Neural cell (in vitro differentiated cells): ENCODE measurements at regions not wholly inside any gene's neighbourhood (a gene's known extent, or its start where the extent isn't known, plus 50 kb on each side); places are given as distances from the start of the nearest gene placed in this dataset.

Source experiments
- H2AFZ ChIP-seq: fragments of 200-600, 300-800 bp; sonication (generic), shearing (Covaris generic); 2 replicates; pipeline ENCODE4 v1.6.0; 2014; ENCODE audit warnings: low read depth, mild to moderate bottlenecking, antibody characterized with exemption, low read length, moderate library complexity
- H3F3A ChIP-seq: fragments of 200-600 bp; shearing (Covaris generic); 2 replicates; pipeline ENCODE4 v1.6.1; 2016; ENCODE audit warnings: mild to moderate bottlenecking, moderate library complexity, mixed read lengths, antibody characterized with exemption, low read length; ENCODE audit not compliant: insufficient read depth, poor library complexity, severe bottlenecking
- H3K27ac ChIP-seq: fragments of 200-600, 300-800 bp; sonication (generic), shearing (Covaris generic); 2 replicates; pipeline ENCODE4 v1.5.1; 2014; ENCODE audit warnings: mild to moderate bottlenecking, low read length, moderate library complexity
- H3K27me3 ChIP-seq: fragments of 300-800, 200-600 bp; sonication (generic), shearing (Covaris generic); 2 replicates; pipeline ENCODE4 v1.6.0; 2014; ENCODE audit warnings: mild to moderate bottlenecking, low read depth, low read length, moderate library complexity; ENCODE audit not compliant: insufficient read depth
- H3K36me3 ChIP-seq: fragments of 300-800, 200-600 bp; sonication (generic), shearing (Covaris generic); 2 replicates; pipeline ENCODE4 v1.5.1; 2014; ENCODE audit warnings: mild to moderate bottlenecking, antibody characterized with exemption, low read length, moderate library complexity; ENCODE audit not compliant: insufficient read depth
- H3K4me2 ChIP-seq: fragments of 300-800, 200-600 bp; sonication (generic), shearing (Covaris generic); 2 replicates; pipeline ENCODE4 v1.6.0; 2014; ENCODE audit warnings: mild to moderate bottlenecking, low read length
- H3K4me3 ChIP-seq: fragments of 300-800, 200-600 bp; sonication (generic), shearing (Covaris generic); 2 replicates; pipeline ENCODE4 v1.5.1; 2014; ENCODE audit warnings: mild to moderate bottlenecking, low read length, moderate library complexity
- H3K79me2 ChIP-seq: fragments of 200-600 bp; shearing (Covaris generic); replicated peaks from 2 replicates; pipeline ENCODE4 v1.6.0; 2014; ENCODE audit warnings: mild to moderate bottlenecking, low read length, moderate library complexity; ENCODE audit not compliant: insufficient read depth
- H3K9ac ChIP-seq: fragments of 300-800, 200-600 bp; sonication (generic), shearing (Covaris generic); 2 replicates; pipeline ENCODE4 v1.6.1; 2016; ENCODE audit warnings: mild to moderate bottlenecking, low read length, mixed read lengths
- H3K9me2 ChIP-seq: fragments of 200-600 bp; shearing (Covaris generic); 2 replicates; pipeline ENCODE4 v1.6.1; 2016; ENCODE audit warnings: mild to moderate bottlenecking, low read length, mixed read lengths; ENCODE audit not compliant: insufficient read depth
- H3K9me3 ChIP-seq: fragments of 200-600, 300-800 bp; sonication (generic), shearing (Covaris generic); 2 replicates; pipeline ENCODE4 v1.6.1; 2016; ENCODE audit warnings: mild to moderate bottlenecking, mixed run types, low read length, moderate library complexity, mixed read lengths
- H4K20me1 ChIP-seq: fragments of 200-600 bp; shearing (Covaris generic); 2 replicates; pipeline ENCODE4 v1.6.1; 2016; ENCODE audit warnings: mild to moderate bottlenecking, mixed run types; ENCODE audit not compliant: insufficient read depth
- EP300 ChIP-seq: fragments of 450-650 bp; conservative IDR thresholded peaks from 2 replicates; pipeline ENCODE4 v1.6.1; 2014; ENCODE audit warnings: antibody characterized with exemption, mild to moderate bottlenecking, moderate library complexity; ENCODE audit not compliant: poor library complexity, severe bottlenecking
- MXI1 ChIP-seq: fragments of 450-650 bp; conservative IDR thresholded peaks from 2 replicates; pipeline ENCODE4 v1.6.1; 2014; ENCODE audit warnings: antibody characterized with exemption, mild to moderate bottlenecking; ENCODE audit not compliant: poor library complexity, severe bottlenecking
- SMC3 ChIP-seq: fragments of 450-650 bp; conservative IDR thresholded peaks from 2 replicates; pipeline ENCODE4 v1.6.1; 2014; ENCODE audit warnings: antibody characterized with exemption, mild to moderate bottlenecking, moderate library complexity; ENCODE audit not compliant: poor library complexity
- TF ChIP-seq, protein P1 (sequence below): fragments of 450-650 bp; IDR thresholded peaks from 2 replicates; pipeline ENCODE4 v1.5.1; 2014; ENCODE audit warnings: antibody characterized with exemption, mild to moderate bottlenecking, moderate library complexity; ENCODE audit not compliant: poor library complexity, severe bottlenecking
- TF ChIP-seq, protein P2 (sequence below): IDR thresholded peaks from 2 replicates; pipeline ENCODE4 v1.6.1; 2012; ENCODE audit warnings: borderline replicate concordance

DNA sequence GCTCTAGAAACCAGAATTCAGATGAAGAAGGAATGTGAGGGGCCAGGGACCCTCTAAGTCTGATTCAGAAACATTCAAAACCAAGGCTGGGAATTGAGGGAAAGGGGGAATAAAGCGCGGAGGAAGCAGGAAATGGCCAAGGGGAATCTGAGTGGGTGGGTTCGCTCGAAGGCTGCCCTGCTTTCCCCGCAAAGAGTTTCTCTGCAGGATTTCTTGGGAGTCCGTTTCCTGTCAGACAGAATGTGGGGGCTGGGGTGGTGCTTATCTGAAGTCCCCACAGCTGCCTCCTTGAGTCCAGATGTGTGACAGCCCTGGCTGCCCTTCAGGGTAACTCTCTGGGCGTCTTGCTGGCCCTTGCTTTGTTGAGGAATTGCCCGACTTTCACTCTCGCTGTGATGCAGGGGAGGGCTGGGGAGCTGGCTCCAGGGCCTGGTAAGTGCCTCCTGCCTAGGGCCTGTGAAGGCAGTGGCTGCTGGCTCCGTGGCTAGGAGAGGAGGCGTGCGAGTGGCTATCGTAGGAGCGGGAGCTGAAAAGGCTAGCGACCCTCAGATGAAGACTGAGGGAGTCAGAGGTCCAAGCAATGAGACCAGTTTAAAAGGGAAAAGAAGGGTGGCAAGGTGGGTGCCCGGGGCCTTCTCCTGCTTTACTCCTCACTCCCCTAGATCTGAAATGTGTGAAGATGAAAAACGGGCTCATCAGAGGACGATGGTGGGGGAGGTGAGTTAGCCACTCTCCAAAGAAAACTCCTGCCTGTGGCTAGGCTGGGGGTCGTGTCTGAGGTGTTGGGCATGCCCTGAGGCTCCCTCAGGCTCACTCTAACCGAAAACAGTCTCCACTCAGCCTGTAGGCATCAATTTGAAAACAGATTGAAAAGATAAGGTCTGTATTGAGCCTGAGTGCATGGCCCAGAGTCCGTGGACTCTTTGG is 143.9 kb upstream of the UMPS start:
- Histone ChIP-seq H3K27me3 (peaks cover 46% of the 10 kb centered on the region), H3K36me3 (no peaks in the 10 kb centered on the region), H3K27ac (no peak overlapping the region), H3K4me2 (no peak overlapping the region), H2AFZ (no peak overlapping the region), H3F3A (no peaks in the 10 kb centered on the region), H3K79me2 (no peaks in the 10 kb centered on the region), H4K20me1 (peaks cover 5% of the 10 kb centered on the region), H3K9me3 (no peaks in the 10 kb centered on the region), H3K9ac (no peak overlapping the region), H3K9me2 (no peaks in the 10 kb centered on the region), H3K4me3 (no peak overlapping the region)
- TF ChIP-seq, protein P1, sequence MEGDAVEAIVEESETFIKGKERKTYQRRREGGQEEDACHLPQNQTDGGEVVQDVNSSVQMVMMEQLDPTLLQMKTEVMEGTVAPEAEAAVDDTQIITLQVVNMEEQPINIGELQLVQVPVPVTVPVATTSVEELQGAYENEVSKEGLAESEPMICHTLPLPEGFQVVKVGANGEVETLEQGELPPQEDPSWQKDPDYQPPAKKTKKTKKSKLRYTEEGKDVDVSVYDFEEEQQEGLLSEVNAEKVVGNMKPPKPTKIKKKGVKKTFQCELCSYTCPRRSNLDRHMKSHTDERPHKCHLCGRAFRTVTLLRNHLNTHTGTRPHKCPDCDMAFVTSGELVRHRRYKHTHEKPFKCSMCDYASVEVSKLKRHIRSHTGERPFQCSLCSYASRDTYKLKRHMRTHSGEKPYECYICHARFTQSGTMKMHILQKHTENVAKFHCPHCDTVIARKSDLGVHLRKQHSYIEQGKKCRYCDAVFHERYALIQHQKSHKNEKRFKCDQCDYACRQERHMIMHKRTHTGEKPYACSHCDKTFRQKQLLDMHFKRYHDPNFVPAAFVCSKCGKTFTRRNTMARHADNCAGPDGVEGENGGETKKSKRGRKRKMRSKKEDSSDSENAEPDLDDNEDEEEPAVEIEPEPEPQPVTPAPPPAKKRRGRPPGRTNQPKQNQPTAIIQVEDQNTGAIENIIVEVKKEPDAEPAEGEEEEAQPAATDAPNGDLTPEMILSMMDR = no peak
- TF ChIP-seq, protein P2, sequence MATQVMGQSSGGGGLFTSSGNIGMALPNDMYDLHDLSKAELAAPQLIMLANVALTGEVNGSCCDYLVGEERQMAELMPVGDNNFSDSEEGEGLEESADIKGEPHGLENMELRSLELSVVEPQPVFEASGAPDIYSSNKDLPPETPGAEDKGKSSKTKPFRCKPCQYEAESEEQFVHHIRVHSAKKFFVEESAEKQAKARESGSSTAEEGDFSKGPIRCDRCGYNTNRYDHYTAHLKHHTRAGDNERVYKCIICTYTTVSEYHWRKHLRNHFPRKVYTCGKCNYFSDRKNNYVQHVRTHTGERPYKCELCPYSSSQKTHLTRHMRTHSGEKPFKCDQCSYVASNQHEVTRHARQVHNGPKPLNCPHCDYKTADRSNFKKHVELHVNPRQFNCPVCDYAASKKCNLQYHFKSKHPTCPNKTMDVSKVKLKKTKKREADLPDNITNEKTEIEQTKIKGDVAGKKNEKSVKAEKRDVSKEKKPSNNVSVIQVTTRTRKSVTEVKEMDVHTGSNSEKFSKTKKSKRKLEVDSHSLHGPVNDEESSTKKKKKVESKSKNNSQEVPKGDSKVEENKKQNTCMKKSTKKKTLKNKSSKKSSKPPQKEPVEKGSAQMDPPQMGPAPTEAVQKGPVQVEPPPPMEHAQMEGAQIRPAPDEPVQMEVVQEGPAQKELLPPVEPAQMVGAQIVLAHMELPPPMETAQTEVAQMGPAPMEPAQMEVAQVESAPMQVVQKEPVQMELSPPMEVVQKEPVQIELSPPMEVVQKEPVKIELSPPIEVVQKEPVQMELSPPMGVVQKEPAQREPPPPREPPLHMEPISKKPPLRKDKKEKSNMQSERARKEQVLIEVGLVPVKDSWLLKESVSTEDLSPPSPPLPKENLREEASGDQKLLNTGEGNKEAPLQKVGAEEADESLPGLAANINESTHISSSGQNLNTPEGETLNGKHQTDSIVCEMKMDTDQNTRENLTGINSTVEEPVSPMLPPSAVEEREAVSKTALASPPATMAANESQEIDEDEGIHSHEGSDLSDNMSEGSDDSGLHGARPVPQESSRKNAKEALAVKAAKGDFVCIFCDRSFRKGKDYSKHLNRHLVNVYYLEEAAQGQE = no peak

DNA sequence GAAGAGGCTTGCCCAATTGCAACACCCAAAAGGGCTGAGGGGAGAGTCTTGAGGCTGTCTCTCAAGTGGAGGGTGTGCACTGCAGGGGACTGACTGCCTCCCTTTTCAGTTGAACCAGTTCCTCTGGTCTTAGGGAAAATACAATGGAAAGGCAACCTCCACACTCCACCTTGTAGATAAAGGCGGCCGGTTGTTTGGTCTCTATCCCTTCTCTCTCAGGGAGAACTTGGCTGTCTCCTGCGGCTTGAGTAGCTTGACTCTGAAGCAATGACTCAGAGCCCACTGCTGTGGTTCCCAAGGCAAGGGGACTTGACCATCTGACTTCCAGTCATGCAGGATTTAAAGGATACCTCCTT is 143.2 kb upstream of the UMPS start:
- no peaks in the 10 kb centered on the region for H3F3A ChIP-seq
- no peaks in the 10 kb centered on the region for H3K79me2 ChIP-seq
- H3K27me3 ChIP-seq = peaks cover 46% of the 10 kb centered on the region
- H3K4me3 ChIP-seq = no peak overlapping the region
- H3K9ac ChIP-seq = no peak overlapping the region
- TF ChIP-seq, protein P1 = no peak
- no peak for TF ChIP-seq EP300
- H2AFZ ChIP-seq = no peak overlapping the region
- H3K27ac ChIP-seq = no peak overlapping the region
- no peaks in the 10 kb centered on the region for H3K36me3 ChIP-seq
- no peak overlapping the region for H3K4me2 ChIP-seq
- H3K9me3 ChIP-seq = no peaks in the 10 kb centered on the region
- H4K20me1 ChIP-seq = peaks cover 5% of the 10 kb centered on the region
- no peaks in the 10 kb centered on the region for H3K9me2 ChIP-seq

DNA sequence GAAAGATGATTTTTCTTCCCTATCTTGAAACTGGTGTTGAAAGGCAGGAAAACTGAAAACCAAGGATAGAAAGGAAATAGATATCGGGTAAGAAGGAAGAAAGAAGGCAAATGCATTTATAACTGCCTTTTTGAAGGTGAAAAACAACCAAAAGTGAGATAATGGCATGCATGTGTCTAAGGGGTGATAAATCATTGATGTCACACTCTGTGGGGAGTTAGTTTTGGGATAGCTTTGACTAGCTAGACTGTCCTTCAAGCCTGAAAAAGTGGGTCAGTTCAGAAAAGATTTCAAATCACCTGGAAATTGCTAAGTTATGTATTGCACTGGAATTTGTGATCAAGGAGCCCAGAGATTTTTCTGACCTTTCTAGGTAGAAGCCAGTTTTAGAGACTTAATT is 142.2 kb upstream of the UMPS start:
- no peak overlapping the region for H3K9ac ChIP-seq
- H3F3A ChIP-seq = no peaks in the 10 kb centered on the region
- H2AFZ ChIP-seq = no peak overlapping the region
- H3K9me3 ChIP-seq = no peaks in the 10 kb centered on the region
- TF ChIP-seq SMC3 (no peak), MXI1 (no peak)
- peaks cover 5% of the 10 kb centered on the region for H4K20me1 ChIP-seq
- peaks cover 44% of the 10 kb centered on the region for H3K27me3 ChIP-seq
- no peaks in the 10 kb centered on the region for H3K36me3 ChIP-seq
- H3K27ac ChIP-seq = no peak overlapping the region
- no peak overlapping the region for H3K4me3 ChIP-seq
- no peaks in the 10 kb centered on the region for H3K79me2 ChIP-seq
- no peak overlapping the region for H3K4me2 ChIP-seq
- H3K9me2 ChIP-seq = no peaks in the 10 kb centered on the region
